ENCODE measurements at regions not wholly inside any gene's neighbourhood (a gene's known extent, or its start where the extent isn't known, plus 50 kb on each side); places are given as distances from the start of the nearest gene placed in this dataset.

- no peak overlapping the region for H3K56ac ChIP-seq (ENCODE audit: extremely low read depth, insufficient read depth, low read length)
- 44% methylated on average over 19 of the region's 21 CpGs; no CpG with 5 or more reads in 1 of the 2 experiments for WGBS, 2 experiments (ENCODE audit: extremely low coverage in 2 of 2, insufficient read length in 1 of 2)
- H3K36me3 ChIP-seq (ENCODE audit: control insufficient read depth, insufficient read depth, low read length), result no peaks in the 10 kb centered on the region
- dilution Hi-C loops (cut with HindIII; ENCODE audit: low sequenced_read_pairs, unreplicated experiment), result no loop called here
- H2AK5ac ChIP-seq (ENCODE audit: low read depth, low read length), result no peak overlapping the region
- POLR2A ChIA-PET (ENCODE audit: unreplicated experiment), result no interaction called here
- H2AK9ac ChIP-seq (replicated peaks; ENCODE audit: low read depth, low read length, poor library complexity), result no peak overlapping the region
- no peak overlapping the region for H3K4ac ChIP-seq (ENCODE audit: low read depth, low read length)
- no peak overlapping the region; the same call in 1 of the 2 replicates for H3K23ac ChIP-seq (ENCODE audit: low read depth, low read length)
- no peaks in the 10 kb centered on the region; the same call in 1 of the 2 replicates for H3K27me3 ChIP-seq (ENCODE audit: control insufficient read depth, insufficient read depth, low read length)
- no peaks in the 10 kb centered on the region for H3K9me1 ChIP-seq (ENCODE audit: insufficient read depth, low read length)
- in situ Hi-C loops (cut with MboI; ENCODE audit: low sequenced_read_pairs), result no loop called here
- H3K79me1 ChIP-seq (ENCODE audit: low read depth in 1 of 2, low read length in 2 of 2), result no peaks in the 10 kb centered on the region
- no peak overlapping the region for H3K4me3 ChIP-seq (ENCODE audit: insufficient read depth, low read depth, low read length)
- no peak for ATAC-seq (ENCODE audit: low read depth)
- H3K18ac ChIP-seq (ENCODE audit: low read depth, low read length), result no peak overlapping the region
- intact Hi-C loops (cut with micrococcal nuclease), result no loop called here
- H3K4me2 ChIP-seq (ENCODE audit: low read depth, low read length), result no peak overlapping the region
- H2BK120ac ChIP-seq (ENCODE audit: low read depth, low read length), result no peak overlapping the region
- no peak overlapping the region for H2BK5ac ChIP-seq (ENCODE audit: low read depth, low read length, poor library complexity, severe bottlenecking)
- BruUV-seq (replicated peaks), result no TSS peak
- no peaks in the 10 kb centered on the region for H3K9me3 ChIP-seq (ENCODE audit: control insufficient read depth, insufficient read depth, low read length)
- CTCF ChIA-PET, result no interaction called here
- DNase-seq, result no peak
- TF ChIP-seq BHLHE40 (IDR thresholded peaks at IDR 0.05; ENCODE audit: low read depth, low read length), result no peak
- no peak for TF ChIP-seq SMC3 (IDR thresholded peaks at IDR 0.05; ENCODE audit: low read depth, low read length)
- no peak for TF ChIP-seq CHD1 (IDR thresholded peaks at IDR 0.05; ENCODE audit: low read depth, low read length)
- no peak for TF ChIP-seq ELK1 (IDR thresholded peaks at IDR 0.05; ENCODE audit: borderline replicate concordance, low read depth, low read length)
- TF ChIP-seq USF2 (IDR thresholded peaks at IDR 0.05; ENCODE audit: low read depth, low read length), result no peak
- no peak for TF ChIP-seq RAD21 (IDR thresholded peaks at IDR 0.05; ENCODE audit: low read length)
- no peak for TF ChIP-seq MAFK (IDR thresholded peaks at IDR 0.05; ENCODE audit: low read depth, low read length)
- TF ChIP-seq CEBPB (IDR thresholded peaks at IDR 0.05; ENCODE audit: low read depth, low read length), result no peak
- no peak for TF ChIP-seq MXI1 (IDR thresholded peaks at IDR 0.05; ENCODE audit: borderline replicate concordance, low read depth, low read length)
- no peak for TF ChIP-seq NFE2L2 (IDR thresholded peaks at IDR 0.05; ENCODE audit: low read depth, low read length)
- TF ChIP-seq FOS (IDR thresholded peaks at IDR 0.05; ENCODE audit: low read depth, low read length), result no peak
- no peak for TF ChIP-seq MAZ (IDR thresholded peaks at IDR 0.05; ENCODE audit: borderline replicate concordance, low read depth, low read length)
- TF ChIP-seq RCOR1 (IDR thresholded peaks at IDR 0.05; ENCODE audit: insufficient replicate concordance, low read length), result no peak
- TF ChIP-seq RFX5 (IDR thresholded peaks at IDR 0.05; ENCODE audit: low read depth, low read length), result no peak
- no peak for TF ChIP-seq POLR2A (IDR thresholded peaks at IDR 0.05; ENCODE audit: low read depth, low read length)
- no peak overlapping the region for H4K8ac ChIP-seq (ENCODE audit: low read depth in 2 of 2, low read length in 2 of 2)
- H2AFZ ChIP-seq (replicated peaks; ENCODE audit: low read length, poor library complexity), result no peak overlapping the region
- H2BK15ac ChIP-seq (ENCODE audit: low read depth, low read length), result no peak overlapping the region
- no peak overlapping the region for H4K91ac ChIP-seq (ENCODE audit: insufficient read depth, low read depth, low read length)
- no peak overlapping the region for H2BK20ac ChIP-seq (ENCODE audit: low read depth, low read length)
- H4K20me1 ChIP-seq (ENCODE audit: insufficient read depth, low read length), result no peaks in the 10 kb centered on the region
- no peaks in the 10 kb centered on the region for H3K4me1 ChIP-seq (ENCODE audit: control insufficient read depth, insufficient read depth, low read length)
- no peak overlapping the region for H4K5ac ChIP-seq (ENCODE audit: low read depth, low read length)
- H3K14ac ChIP-seq (replicated peaks; ENCODE audit: low read depth, low read length), result no peak overlapping the region
- no peak overlapping the region for H3K9ac ChIP-seq (ENCODE audit: low read depth, low read length)
- no peak overlapping the region for H3K27ac ChIP-seq (ENCODE audit: insufficient read depth, low read length)
These were observed 69.6 kb upstream of the FOXA2 start for GRCh38 chr20:22653658-22654642.
